ENCODE measurements at regions not wholly inside any gene's neighbourhood (a gene's known extent, or its start where the extent isn't known, plus 50 kb on each side); places are given as distances from the start of the nearest gene placed in this dataset.

DNA sequence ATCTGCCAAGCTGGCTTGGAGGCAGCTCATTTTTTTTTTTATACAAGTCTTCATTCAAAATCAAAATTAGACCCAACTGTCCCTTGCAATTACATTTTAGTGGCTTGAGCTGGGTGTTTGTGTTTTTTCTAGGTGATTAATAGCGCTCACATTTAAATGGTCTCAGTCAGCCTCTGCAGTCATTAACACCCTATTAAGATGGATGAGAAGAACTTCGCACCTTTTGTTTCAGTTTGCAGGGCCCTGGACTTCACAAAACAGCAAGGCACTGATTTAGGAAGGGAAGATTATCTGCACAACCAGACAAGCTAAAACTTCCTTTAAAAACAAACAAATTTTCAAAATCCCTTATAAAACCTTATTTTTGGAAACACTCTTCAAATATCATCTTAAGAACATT lies 374.8 kb downstream of the EFNA5 start:
- TF ChIP-seq, protein P1, sequence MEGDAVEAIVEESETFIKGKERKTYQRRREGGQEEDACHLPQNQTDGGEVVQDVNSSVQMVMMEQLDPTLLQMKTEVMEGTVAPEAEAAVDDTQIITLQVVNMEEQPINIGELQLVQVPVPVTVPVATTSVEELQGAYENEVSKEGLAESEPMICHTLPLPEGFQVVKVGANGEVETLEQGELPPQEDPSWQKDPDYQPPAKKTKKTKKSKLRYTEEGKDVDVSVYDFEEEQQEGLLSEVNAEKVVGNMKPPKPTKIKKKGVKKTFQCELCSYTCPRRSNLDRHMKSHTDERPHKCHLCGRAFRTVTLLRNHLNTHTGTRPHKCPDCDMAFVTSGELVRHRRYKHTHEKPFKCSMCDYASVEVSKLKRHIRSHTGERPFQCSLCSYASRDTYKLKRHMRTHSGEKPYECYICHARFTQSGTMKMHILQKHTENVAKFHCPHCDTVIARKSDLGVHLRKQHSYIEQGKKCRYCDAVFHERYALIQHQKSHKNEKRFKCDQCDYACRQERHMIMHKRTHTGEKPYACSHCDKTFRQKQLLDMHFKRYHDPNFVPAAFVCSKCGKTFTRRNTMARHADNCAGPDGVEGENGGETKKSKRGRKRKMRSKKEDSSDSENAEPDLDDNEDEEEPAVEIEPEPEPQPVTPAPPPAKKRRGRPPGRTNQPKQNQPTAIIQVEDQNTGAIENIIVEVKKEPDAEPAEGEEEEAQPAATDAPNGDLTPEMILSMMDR (conservative IDR thresholded peaks at IDR 0.05): no peak
- no peak for TF ChIP-seq ZFX (IDR thresholded peaks at IDR 0.05)
- no peak overlapping the region for H3K27ac ChIP-seq

DNA sequence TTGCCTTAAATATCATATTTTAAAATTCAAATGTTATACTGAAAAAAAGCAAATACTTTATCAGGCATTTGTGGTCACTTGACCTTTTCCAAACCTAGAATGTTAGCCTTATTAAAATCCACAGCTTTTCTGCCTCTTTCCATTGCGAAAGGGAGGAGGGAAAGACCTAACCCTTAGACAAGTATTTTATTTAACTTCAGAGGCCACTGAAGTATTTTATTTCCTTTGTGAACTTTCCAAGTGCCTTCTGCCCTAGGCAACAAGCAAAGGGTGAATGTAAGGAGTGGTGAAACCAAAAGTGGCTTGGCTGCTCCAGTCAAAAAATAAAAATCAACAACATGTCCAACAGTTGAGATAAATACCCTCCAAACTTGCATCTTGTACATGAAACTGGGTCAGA lies 376.1 kb downstream of the EFNA5 start:
- H3K27ac ChIP-seq: no peak overlapping the region
- TF ChIP-seq ZFX (IDR thresholded peaks at IDR 0.05): no peak
- TF ChIP-seq, protein P1 (conservative IDR thresholded peaks at IDR 0.05): no peak

DNA sequence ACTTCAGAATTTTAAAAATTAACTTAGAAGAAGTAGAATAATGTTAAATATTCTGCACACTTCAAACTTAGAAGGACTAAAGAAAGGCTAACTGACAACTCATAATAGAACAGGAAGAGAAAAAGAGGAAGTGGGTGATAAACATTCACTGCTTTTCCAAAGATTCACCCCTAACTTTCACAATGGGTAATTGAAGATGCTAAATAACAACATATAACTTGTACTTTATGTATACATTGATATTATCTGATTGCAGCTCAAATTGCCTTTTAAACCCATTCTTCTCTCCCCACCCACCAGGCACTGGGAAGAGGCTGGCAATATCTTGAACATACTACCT lies 376.6 kb downstream of the EFNA5 start:
- no peak for TF ChIP-seq ZFX (IDR thresholded peaks at IDR 0.05)
- TF ChIP-seq, protein P1 (conservative IDR thresholded peaks at IDR 0.05): no peak
- H3K27ac ChIP-seq: no peak overlapping the region

DNA sequence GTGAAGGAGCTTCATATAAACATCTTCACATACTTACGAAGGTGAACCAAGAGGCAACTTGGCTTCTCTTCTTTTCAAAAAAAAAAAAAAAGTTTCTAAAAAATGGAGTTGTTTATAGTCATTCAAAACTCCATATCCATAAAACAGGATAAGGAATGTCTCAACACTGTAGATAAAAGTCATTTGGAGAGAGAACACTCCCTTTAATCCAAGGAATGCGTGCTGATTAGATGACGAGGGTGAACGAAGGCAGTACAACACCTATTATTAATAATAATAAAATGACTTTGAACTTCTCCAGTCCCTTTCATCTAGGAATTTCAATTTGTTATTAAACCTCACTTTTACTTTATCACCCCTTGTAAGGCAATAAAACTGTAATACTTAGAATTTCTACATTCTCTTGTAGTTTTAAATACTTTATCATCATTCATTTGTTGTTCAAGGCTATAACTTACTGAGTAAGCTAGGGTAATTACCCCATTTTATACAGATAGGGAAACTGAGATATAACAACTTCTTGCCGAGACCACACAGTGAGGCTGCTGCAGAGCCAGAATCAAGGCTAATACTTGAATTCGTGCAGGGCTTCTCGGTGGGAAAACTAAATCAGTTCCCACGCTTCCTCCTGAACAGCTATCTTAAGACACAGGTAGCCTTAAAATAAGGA lies 377.1 kb downstream of the EFNA5 start:
- TF ChIP-seq, protein P1 (conservative IDR thresholded peaks at IDR 0.05): no peak
- TF ChIP-seq ZFX (IDR thresholded peaks at IDR 0.05): no peak
- no peak overlapping the region for H3K27ac ChIP-seq

DNA sequence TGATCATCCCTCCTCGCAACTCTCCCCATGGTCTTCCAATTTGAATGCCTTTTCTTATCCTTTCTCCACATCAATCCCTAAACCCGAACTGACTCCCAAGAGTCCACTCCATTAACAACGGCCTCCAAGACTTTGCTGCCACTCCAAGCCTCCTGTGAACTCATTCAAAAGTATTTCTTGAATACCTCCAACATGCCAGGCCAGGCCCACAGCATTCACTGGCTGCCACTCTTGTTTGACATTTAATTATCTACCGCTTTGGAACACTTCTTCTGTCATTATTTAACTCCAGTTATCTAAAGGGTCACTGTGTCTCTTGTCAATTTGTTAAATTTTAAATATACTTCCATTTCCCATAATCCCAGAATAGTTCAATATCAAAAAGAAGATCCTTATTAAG lies 378.9 kb downstream of the EFNA5 start:
- TF ChIP-seq ZFX (IDR thresholded peaks at IDR 0.05): no peak
- TF ChIP-seq, protein P1 (conservative IDR thresholded peaks at IDR 0.05): no peak
- H3K27ac ChIP-seq: no peak overlapping the region

DNA sequence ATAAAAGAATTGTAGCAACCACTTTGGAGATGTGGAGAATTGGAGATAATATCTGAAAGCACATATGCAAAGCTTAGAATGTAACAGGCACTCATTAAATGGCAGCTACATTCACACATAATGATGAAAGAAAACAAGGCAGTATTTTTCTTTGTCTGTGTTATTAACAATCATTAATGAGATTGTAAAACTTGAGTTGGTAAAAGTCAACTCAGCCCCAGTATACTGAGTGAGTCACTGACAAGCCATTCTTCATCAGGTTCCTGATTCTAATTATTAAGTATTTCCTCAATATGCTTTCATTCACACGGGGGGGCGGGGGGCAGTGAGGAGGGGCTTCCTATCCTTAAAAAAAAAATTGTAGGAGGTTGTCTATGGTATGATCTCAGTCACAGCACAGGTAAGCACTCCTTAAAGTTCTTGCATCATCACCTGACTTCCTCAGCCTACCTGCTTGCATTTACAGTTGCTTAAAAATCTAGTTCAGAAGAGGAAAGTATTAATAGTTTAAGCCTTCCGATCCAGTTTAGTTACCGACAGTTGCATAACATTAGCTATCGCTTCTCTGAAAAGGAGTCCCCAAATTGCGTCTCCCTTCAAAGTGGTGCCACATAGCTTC lies 379.8 kb downstream of the EFNA5 start:
- no peak for TF ChIP-seq ZFX (IDR thresholded peaks at IDR 0.05)
- H3K27ac ChIP-seq: no peak overlapping the region

DNA sequence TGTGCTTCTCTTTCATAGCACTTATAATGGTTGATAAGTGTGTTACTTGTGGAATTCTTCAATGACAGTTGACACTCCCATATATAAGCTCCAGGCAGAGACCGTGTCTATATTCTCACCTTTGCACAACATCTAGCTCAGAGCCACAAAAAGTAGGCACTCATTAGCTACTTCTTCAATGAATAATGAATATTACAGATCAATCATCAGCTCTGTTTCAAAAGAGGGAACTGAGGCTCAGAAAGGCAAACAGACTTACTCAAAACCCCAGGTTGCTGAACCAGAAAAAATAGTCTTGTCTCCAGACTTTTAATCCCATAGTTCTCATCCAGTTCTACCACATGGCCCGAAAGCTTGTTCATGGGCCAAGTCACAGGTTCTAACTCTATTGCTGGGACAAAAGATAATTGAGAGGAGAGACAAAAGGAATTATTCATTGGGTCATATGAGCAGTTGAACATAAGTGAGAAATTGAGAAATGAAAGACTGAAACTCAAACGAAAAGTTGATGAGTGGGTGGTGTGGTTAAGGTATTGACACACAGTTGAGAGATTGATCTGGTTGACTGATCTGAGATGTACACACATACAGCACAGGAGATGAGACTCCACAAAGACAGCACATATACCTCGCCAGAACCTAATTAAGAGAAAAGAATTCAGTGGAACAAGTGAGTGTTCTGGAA lies 381.6 kb downstream of the EFNA5 start:
- H3K27ac ChIP-seq: no peak overlapping the region
- TF ChIP-seq, protein P1 (conservative IDR thresholded peaks at IDR 0.05): no peak
- TF ChIP-seq ZFX (IDR thresholded peaks at IDR 0.05): no peak
